IMR-90 (cell line): ENCODE measurements at regions not wholly inside any gene's neighbourhood (a gene's known extent, or its start where the extent isn't known, plus 50 kb on each side); places are given as distances from the start of the nearest gene placed in this dataset.

Experiments used
- ATAC-seq: fragments of 200-7000 bp; cut with Tn5 transposase; 2 replicates; pipeline ENCODE4 v1.9.1; 2020; ENCODE audit warnings: low read depth, mild to moderate bottlenecking, moderate library complexity
- BruUV-seq: library from RNA; stranded (reverse); fragments of 400-500 nt; replicated peaks from 2 replicates; lab custom pipeline; 2021; lab: Mats Ljungman, UMichigan
- CTCF ChIA-PET: fragments of 300-600 bp; formaldehyde crosslinking; extraction: SDS; loops from one replicate; lab custom pipeline; 2021; ENCODE audit warnings: antibody characterized with exemption; lab: Yijun Ruan, JAX
- POLR2A ChIA-PET: fragments of 300-600 bp; sonication (Branson Sonifier 250); formaldehyde crosslinking; loops from one replicate; lab custom pipeline; 2022; ENCODE audit warnings: antibody characterized with exemption; ENCODE audit not compliant: unreplicated experiment; lab: Charles Lee
- DNase-seq: peaks from one replicate; pipeline ENCODE4 v3.0.0; 2013
- H2AFZ ChIP-seq: replicated peaks from 2 replicates; pipeline ENCODE3; 2013; ENCODE audit warnings: low read length, mild to moderate bottlenecking; ENCODE audit not compliant: poor library complexity
- H2AK5ac ChIP-seq: 2 replicates; pipeline ENCODE4 v1.6.1; 2013; ENCODE audit warnings: low read depth, low read length, inconsistent platforms
- H2AK9ac ChIP-seq: replicated peaks from 2 replicates; pipeline ENCODE3; 2013; ENCODE audit warnings: mild to moderate bottlenecking, low read depth, low read length, moderate library complexity; ENCODE audit not compliant: poor library complexity
- H2BK120ac ChIP-seq: 2 replicates; pipeline ENCODE4 v1.6.1; 2013; ENCODE audit warnings: low read depth, low read length, inconsistent platforms
- H2BK15ac ChIP-seq: 3 replicates; pipeline ENCODE4 v1.6.1; 2013; ENCODE audit warnings: low read depth, low read length, inconsistent platforms
- H2BK20ac ChIP-seq: 2 replicates; pipeline ENCODE4 v1.6.1; 2013; ENCODE audit warnings: low read depth, mild to moderate bottlenecking, inconsistent platforms, low read length, moderate library complexity
- H2BK5ac ChIP-seq: 2 replicates; pipeline ENCODE4 v1.6.1; 2013; ENCODE audit warnings: mild to moderate bottlenecking, low read depth, low read length, inconsistent platforms; ENCODE audit not compliant: poor library complexity, severe bottlenecking
- H3K14ac ChIP-seq: replicated peaks from 2 replicates; pipeline ENCODE4 v1.6.1; 2013; ENCODE audit warnings: low read depth, low read length, inconsistent platforms
- H3K18ac ChIP-seq: 2 replicates; pipeline ENCODE4 v1.6.1; 2013; ENCODE audit warnings: low read depth, low read length, control low read depth
- H3K23ac ChIP-seq: 2 replicates; pipeline ENCODE4 v1.6.1; 2013; ENCODE audit warnings: low read depth, low read length, inconsistent platforms
- H3K27ac ChIP-seq: 2 replicates; pipeline ENCODE4 v1.5.1; 2013; ENCODE audit warnings: mild to moderate bottlenecking, control low read depth, low read length; ENCODE audit not compliant: insufficient read depth
- H3K27me3 ChIP-seq: 2 replicates; pipeline ENCODE4 v1.6.1; 2013; ENCODE audit warnings: low read length; ENCODE audit not compliant: control insufficient read depth, insufficient read depth
- H3K36me3 ChIP-seq: 2 replicates; pipeline ENCODE4 v1.6.1; 2013; ENCODE audit warnings: low read length, mixed read lengths; ENCODE audit not compliant: control insufficient read depth, insufficient read depth
- H3K4ac ChIP-seq: 2 replicates; pipeline ENCODE4 v1.6.1; 2013; ENCODE audit warnings: low read depth, low read length, inconsistent platforms
- H3K4me1 ChIP-seq: 2 replicates; pipeline ENCODE4 v1.6.1; 2013; ENCODE audit warnings: low read length, mixed read lengths; ENCODE audit not compliant: control insufficient read depth, insufficient read depth
- H3K4me2 ChIP-seq: 2 replicates; pipeline ENCODE4 v1.6.1; 2013; ENCODE audit warnings: low read depth, mild to moderate bottlenecking, control low read depth, low read length, moderate library complexity
- H3K4me3 ChIP-seq: 2 replicates; pipeline ENCODE4 v1.5.1; 2013; ENCODE audit warnings: low read depth, mild to moderate bottlenecking, control low read depth, low read length, moderate library complexity; ENCODE audit not compliant: insufficient read depth
- H3K56ac ChIP-seq: 2 replicates; pipeline ENCODE4 v1.6.1; 2013; ENCODE audit warnings: low read length, inconsistent platforms; ENCODE audit not compliant: insufficient read depth; ENCODE audit errors: extremely low read depth
- H3K79me1 ChIP-seq, 2 experiments: 2 replicates each; pipeline ENCODE4 v1.6.1; 2013; ENCODE audit warnings: low read length in 2 of 2, inconsistent platforms in 1 of 2, low read depth in 1 of 2
- H3K9ac ChIP-seq: 2 replicates; pipeline ENCODE4 v1.6.1; 2013; ENCODE audit warnings: low read depth, low read length, control low read depth
- H3K9me1 ChIP-seq: 2 replicates; pipeline ENCODE4 v1.6.1; 2013; ENCODE audit warnings: low read length, inconsistent platforms; ENCODE audit not compliant: insufficient read depth
- H3K9me3 ChIP-seq: 2 replicates; pipeline ENCODE4 v1.6.1; 2013; ENCODE audit warnings: low read length; ENCODE audit not compliant: control insufficient read depth, insufficient read depth
- H4K20me1 ChIP-seq: 2 replicates; pipeline ENCODE4 v1.6.1; 2013; ENCODE audit warnings: low read length, inconsistent platforms; ENCODE audit not compliant: insufficient read depth
- H4K5ac ChIP-seq: 2 replicates; pipeline ENCODE4 v1.6.1; 2013; ENCODE audit warnings: mild to moderate bottlenecking, low read depth, low read length, control low read depth
- H4K8ac ChIP-seq, 2 experiments: 2 replicates each; pipeline ENCODE4 v1.6.1; 2013; ENCODE audit warnings: low read depth in 2 of 2, low read length in 2 of 2, control low read depth in 1 of 2, inconsistent platforms in 1 of 2
- H4K91ac ChIP-seq: 2 replicates; pipeline ENCODE4 v1.6.1; 2013; ENCODE audit warnings: low read depth, low read length, inconsistent platforms; ENCODE audit not compliant: insufficient read depth
- BHLHE40 ChIP-seq: fragments of 150-350 bp; IDR thresholded peaks from 2 replicates; pipeline ENCODE4 v1.6.1; 2016; ENCODE audit warnings: mild to moderate bottlenecking, low read depth, low read length
- CEBPB ChIP-seq: IDR thresholded peaks from 2 replicates; pipeline ENCODE4 v1.6.1; 2012; ENCODE audit warnings: low read depth, low read length, improper control_type of control experiment
- CHD1 ChIP-seq: IDR thresholded peaks from 2 replicates; pipeline ENCODE4 v1.6.1; 2012; ENCODE audit warnings: low read depth, low read length, improper control_type of control experiment
- ELK1 ChIP-seq: fragments of 150-350 bp; IDR thresholded peaks from 2 replicates; pipeline ENCODE4 v1.6.1; 2016; ENCODE audit warnings: low read depth, mild to moderate bottlenecking, low read length, moderate library complexity, borderline replicate concordance
- FOS ChIP-seq: fragments of 150-350 bp; IDR thresholded peaks from 2 replicates; pipeline ENCODE4 v1.6.1; 2016; ENCODE audit warnings: low read depth, low read length
- MAZ ChIP-seq: IDR thresholded peaks from 2 replicates; pipeline ENCODE4 v1.6.1; 2012; ENCODE audit warnings: low read depth, mild to moderate bottlenecking, low read length, improper control_type of control experiment, moderate library complexity, borderline replicate concordance
- MXI1 ChIP-seq: IDR thresholded peaks from 2 replicates; pipeline ENCODE4 v1.6.1; 2012; ENCODE audit warnings: low read depth, mild to moderate bottlenecking, low read length, moderate library complexity, borderline replicate concordance
- NFE2L2 ChIP-seq: fragments of 150-350 bp; IDR thresholded peaks from 2 replicates; pipeline ENCODE4 v1.6.1; 2016; ENCODE audit warnings: low read depth, mild to moderate bottlenecking, low read length
- POLR2A ChIP-seq: IDR thresholded peaks from 2 replicates; pipeline ENCODE4 v1.6.1; 2012; ENCODE audit warnings: mild to moderate bottlenecking, low read depth, low read length
- RAD21 ChIP-seq: IDR thresholded peaks from 2 replicates; pipeline ENCODE4 v1.6.1; 2012; ENCODE audit warnings: low read length, improper control_type of control experiment
- RCOR1 ChIP-seq: IDR thresholded peaks from 2 replicates; pipeline ENCODE4 v1.6.1; 2012; ENCODE audit warnings: mild to moderate bottlenecking, low read length, improper control_type of control experiment; ENCODE audit not compliant: insufficient replicate concordance
- RFX5 ChIP-seq: IDR thresholded peaks from 2 replicates; pipeline ENCODE4 v1.8.0; 2012; ENCODE audit warnings: low read depth, mild to moderate bottlenecking, low read length, moderate library complexity
- SMC3 ChIP-seq: fragments of 150-350 bp; IDR thresholded peaks from 2 replicates; pipeline ENCODE4 v1.6.1; 2016; ENCODE audit warnings: low read depth, mild to moderate bottlenecking, antibody characterized with exemption, low read length, moderate library complexity
- WGBS, 2 experiments: methylation state at CpG; one replicate each; pipeline versions ENCODE4 v1.1.5 to v1.1.7; 2013; ENCODE audit warnings: missing lambda C conversion rate in 2 of 2; ENCODE audit not compliant: insufficient read length in 1 of 2; ENCODE audit errors: extremely low coverage in 2 of 2; 5-methylcytosine and 5-hydroxymethylcytosine counted together
- dilution Hi-C: fragments of 300-500 bp; cut with HindIII; formaldehyde crosslinking; loops from one replicate; pipeline ENCODE4 v1.14.3; 2018; ENCODE audit warnings: low sequenced_read_pairs; ENCODE audit not compliant: unreplicated experiment
- in situ Hi-C: fragments of 300-500 bp; cut with MboI; formaldehyde crosslinking; loops from 3 replicates; pipeline ENCODE4 v1.14.3; 2019; ENCODE audit warnings: low sequenced_read_pairs, inconsistent platforms, mixed read lengths
- intact Hi-C: fragments of 100-400 bp; cut with micrococcal nuclease; formaldehyde crosslinking; loops from 2 replicates; pipeline ENCODE4 v1.10.0; 2022
- TF ChIP-seq, protein P1 (sequence below): conservative IDR thresholded peaks from 2 replicates; pipeline ENCODE4 v1.5.1; 2012; ENCODE audit warnings: mild to moderate bottlenecking, low read depth, low read length, improper control_type of control experiment
- TF ChIP-seq, protein P2 (sequence below): fragments of 150-350 bp; IDR thresholded peaks from 2 replicates; pipeline ENCODE4 v1.6.1; 2017; ENCODE audit warnings: mild to moderate bottlenecking, antibody characterized with exemption, low read length, low read depth

- no peak overlapping the region for H2AK9ac ChIP-seq
- no peak for ATAC-seq
- BruUV-seq = no TSS peak
- 50% methylated on average over 8 of the region's 32 CpGs; no CpG with 5 or more reads in 1 of the 2 experiments for WGBS, 2 experiments
- H3K27ac ChIP-seq = no peak overlapping the region
- no peak overlapping the region for H4K91ac ChIP-seq
- H3K4me3 ChIP-seq = no peak overlapping the region
- dilution Hi-C loops (no loop called here), in situ Hi-C loops (no loop called here), intact Hi-C loops (no loop called here)
- H3K4me1 ChIP-seq = no peaks in the 10 kb centered on the region
- H3K4me2 ChIP-seq = no peak overlapping the region
- no peak overlapping the region for H2BK5ac ChIP-seq
- H4K20me1 ChIP-seq = no peaks in the 10 kb centered on the region
- no peak overlapping the region for H4K8ac ChIP-seq
- H3K14ac ChIP-seq = no peak overlapping the region
- CTCF ChIA-PET = no interaction called here
- no peaks in the 10 kb centered on the region for H3K79me1 ChIP-seq
- H3K23ac ChIP-seq = no peak overlapping the region
- DNase-seq = no peak
- H2BK15ac ChIP-seq = no peak overlapping the region
- no peak overlapping the region for H2AK5ac ChIP-seq
- H3K9me1 ChIP-seq = no peaks in the 10 kb centered on the region
- H3K18ac ChIP-seq = no peak overlapping the region
- no peaks in the 10 kb centered on the region for H3K36me3 ChIP-seq
- H3K27me3 ChIP-seq = no peaks in the 10 kb centered on the region
- POLR2A ChIA-PET = no interaction called here
- no peak overlapping the region for H3K9ac ChIP-seq
- no peak overlapping the region for H2AFZ ChIP-seq
- H3K56ac ChIP-seq = no peak overlapping the region
- H3K4ac ChIP-seq = no peak overlapping the region
- no peak overlapping the region for H2BK20ac ChIP-seq
- H4K5ac ChIP-seq = no peak overlapping the region
- H3K9me3 ChIP-seq = peaks cover 58% of the 10 kb centered on the region
- H2BK120ac ChIP-seq = no peak overlapping the region
- TF ChIP-seq MAZ = no peak
- no peak for TF ChIP-seq RCOR1
- no peak for TF ChIP-seq ELK1
- TF ChIP-seq BHLHE40 = no peak
- no peak for TF ChIP-seq RFX5
- TF ChIP-seq CHD1 = no peak
- no peak for TF ChIP-seq FOS
- TF ChIP-seq POLR2A = no peak
- no peak for TF ChIP-seq SMC3
- TF ChIP-seq, protein P1, sequence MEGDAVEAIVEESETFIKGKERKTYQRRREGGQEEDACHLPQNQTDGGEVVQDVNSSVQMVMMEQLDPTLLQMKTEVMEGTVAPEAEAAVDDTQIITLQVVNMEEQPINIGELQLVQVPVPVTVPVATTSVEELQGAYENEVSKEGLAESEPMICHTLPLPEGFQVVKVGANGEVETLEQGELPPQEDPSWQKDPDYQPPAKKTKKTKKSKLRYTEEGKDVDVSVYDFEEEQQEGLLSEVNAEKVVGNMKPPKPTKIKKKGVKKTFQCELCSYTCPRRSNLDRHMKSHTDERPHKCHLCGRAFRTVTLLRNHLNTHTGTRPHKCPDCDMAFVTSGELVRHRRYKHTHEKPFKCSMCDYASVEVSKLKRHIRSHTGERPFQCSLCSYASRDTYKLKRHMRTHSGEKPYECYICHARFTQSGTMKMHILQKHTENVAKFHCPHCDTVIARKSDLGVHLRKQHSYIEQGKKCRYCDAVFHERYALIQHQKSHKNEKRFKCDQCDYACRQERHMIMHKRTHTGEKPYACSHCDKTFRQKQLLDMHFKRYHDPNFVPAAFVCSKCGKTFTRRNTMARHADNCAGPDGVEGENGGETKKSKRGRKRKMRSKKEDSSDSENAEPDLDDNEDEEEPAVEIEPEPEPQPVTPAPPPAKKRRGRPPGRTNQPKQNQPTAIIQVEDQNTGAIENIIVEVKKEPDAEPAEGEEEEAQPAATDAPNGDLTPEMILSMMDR = no peak
- TF ChIP-seq MXI1 = no peak
- TF ChIP-seq CEBPB = no peak
- TF ChIP-seq RAD21 = no peak
- TF ChIP-seq, protein P2, sequence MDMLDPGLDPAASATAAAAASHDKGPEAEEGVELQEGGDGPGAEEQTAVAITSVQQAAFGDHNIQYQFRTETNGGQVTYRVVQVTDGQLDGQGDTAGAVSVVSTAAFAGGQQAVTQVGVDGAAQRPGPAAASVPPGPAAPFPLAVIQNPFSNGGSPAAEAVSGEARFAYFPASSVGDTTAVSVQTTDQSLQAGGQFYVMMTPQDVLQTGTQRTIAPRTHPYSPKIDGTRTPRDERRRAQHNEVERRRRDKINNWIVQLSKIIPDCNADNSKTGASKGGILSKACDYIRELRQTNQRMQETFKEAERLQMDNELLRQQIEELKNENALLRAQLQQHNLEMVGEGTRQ = no peak
- TF ChIP-seq NFE2L2 = no peak
Observed at GRCh38 chr12:34287986-34288962, 266.0 kb downstream of the ALG10 start.
